OCI-LY1 (cell line): ENCODE measurements at regions not wholly inside any gene's neighbourhood (a gene's known extent, or its start where the extent isn't known, plus 50 kb on each side); places are given as distances from the start of the nearest gene placed in this dataset.

ENCODE experiments used
- H2AFZ ChIP-seq: fragments of 200-600 bp; sonication (generic), shearing (Covaris generic); 2 replicates; pipeline ENCODE4 v1.6.0; 2014; ENCODE audit warnings: antibody characterized with exemption, mild to moderate bottlenecking, low read length
- H3F3A ChIP-seq: fragments of 200-600 bp; sonication (generic), shearing (Covaris generic); 2 replicates; pipeline ENCODE4 v1.6.0; 2014; ENCODE audit warnings: mild to moderate bottlenecking, antibody characterized with exemption, low read length, moderate library complexity; ENCODE audit not compliant: insufficient read depth
- H3K27ac ChIP-seq: fragments of 200-600 bp; sonication (generic); 2 replicates; pipeline ENCODE4 v1.5.1; 2014; ENCODE audit warnings: low read length, mixed run types, mild to moderate bottlenecking, low read depth; ENCODE audit not compliant: poor library complexity, severe bottlenecking
- H3K27me3 ChIP-seq: fragments of 200-600 bp; sonication (generic); 2 replicates; pipeline ENCODE4 v1.6.0; 2014; ENCODE audit warnings: antibody characterized with exemption, mild to moderate bottlenecking, low read length, moderate library complexity; ENCODE audit not compliant: insufficient read depth
- H3K36me3 ChIP-seq: fragments of 200-600 bp; sonication (generic); 2 replicates; pipeline ENCODE4 v1.6.1; 2014; ENCODE audit warnings: mild to moderate bottlenecking, antibody characterized with exemption, low read length, moderate library complexity, mixed read lengths; ENCODE audit not compliant: insufficient read depth
- H3K4me1 ChIP-seq: fragments of 200-600 bp; sonication (generic); 2 replicates; pipeline ENCODE4 v1.5.1; 2014; ENCODE audit warnings: mild to moderate bottlenecking, low read length, moderate library complexity; ENCODE audit not compliant: insufficient read depth, severe bottlenecking
- H3K4me2 ChIP-seq: fragments of 200-600 bp; sonication (generic), shearing (Covaris generic); 2 replicates; pipeline ENCODE4 v1.6.1; 2014; ENCODE audit warnings: low read length
- H3K4me3 ChIP-seq: fragments of 200-600 bp; sonication (generic); 2 replicates; pipeline ENCODE4 v1.5.1; 2014; ENCODE audit warnings: low read length, low read depth, mild to moderate bottlenecking, mixed read lengths; ENCODE audit not compliant: poor library complexity, severe bottlenecking
- H3K79me2 ChIP-seq: fragments of 200-600 bp; shearing (Covaris generic); 2 replicates; pipeline ENCODE4 v1.6.1; 2016; ENCODE audit warnings: mixed run types, low read length, mixed read lengths; ENCODE audit not compliant: insufficient read depth
- H3K9ac ChIP-seq: fragments of 200-600 bp; sonication (generic), shearing (Covaris generic); 2 replicates; pipeline ENCODE4 v1.6.1; 2014; ENCODE audit warnings: mild to moderate bottlenecking, low read length, mixed read lengths
- H3K9me2 ChIP-seq: fragments of 200-600 bp; sonication (generic), shearing (Covaris generic); 2 replicates; pipeline ENCODE4 v1.6.1; 2014; ENCODE audit warnings: low read depth, mild to moderate bottlenecking, low read length, mixed read lengths
- H3K9me3 ChIP-seq: fragments of 200-600 bp; shearing (Covaris generic); 2 replicates; pipeline ENCODE4 v1.6.1; 2014; ENCODE audit warnings: low read length, mixed read lengths
- H4K20me1 ChIP-seq: fragments of 200-600 bp; sonication (generic), shearing (Covaris generic); 2 replicates; pipeline ENCODE4 v1.6.0; 2016; ENCODE audit warnings: mild to moderate bottlenecking, low read length; ENCODE audit not compliant: insufficient read depth
- EZH2 ChIP-seq: fragments of 200-600 bp; sonication (generic), shearing (Covaris generic); IDR thresholded peaks from 2 replicates; pipeline ENCODE4 v1.8.0; 2017; ENCODE audit warnings: borderline replicate concordance, mixed run types, mild to moderate bottlenecking, antibody characterized with exemption, low read length, moderate library complexity, mixed read lengths
- TF ChIP-seq, protein P1 (sequence below): fragments of 200-600 bp; sonication (generic), shearing (Covaris generic); IDR thresholded peaks from 2 replicates; pipeline ENCODE4 v1.5.1; 2017; ENCODE audit warnings: mild to moderate bottlenecking, antibody characterized with exemption, low read length, moderate library complexity, mixed read lengths

DNA sequence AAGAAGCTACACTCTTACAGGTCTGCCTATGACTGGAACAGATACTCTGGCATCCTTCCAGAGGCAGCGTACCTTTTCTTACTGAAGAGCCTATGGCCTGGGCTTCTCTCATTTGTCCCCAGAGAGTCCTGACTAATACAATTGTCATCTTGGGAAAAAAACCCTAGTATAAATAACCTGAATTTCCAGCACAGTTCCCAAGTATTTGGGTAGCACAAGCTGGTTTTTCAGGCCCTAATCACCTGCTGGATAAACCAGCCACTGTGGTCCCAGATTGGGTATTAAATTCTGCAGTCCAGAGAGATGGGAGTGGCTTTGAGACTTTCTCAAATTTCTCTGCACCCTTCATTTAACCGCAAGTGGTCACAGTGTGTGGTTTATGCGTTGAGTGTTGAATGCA, 186.8 kb upstream of the NEBL start:
- Histone ChIP-seq H3K79me2 (no peaks in the 10 kb centered on the region), H2AFZ (no peak overlapping the region), H3K27me3 (no peaks in the 10 kb centered on the region), H3K4me2 (no peak overlapping the region), H3K9me3 (no peaks in the 10 kb centered on the region), H3K9me2 (no peaks in the 10 kb centered on the region), H4K20me1 (no peaks in the 10 kb centered on the region), H3K4me3 (no peak overlapping the region), H3F3A (no peaks in the 10 kb centered on the region), H3K9ac (no peak overlapping the region), H3K4me1 (no peaks in the 10 kb centered on the region), H3K27ac (no peak overlapping the region), H3K36me3 (no peaks in the 10 kb centered on the region)
- TF ChIP-seq, protein P1, sequence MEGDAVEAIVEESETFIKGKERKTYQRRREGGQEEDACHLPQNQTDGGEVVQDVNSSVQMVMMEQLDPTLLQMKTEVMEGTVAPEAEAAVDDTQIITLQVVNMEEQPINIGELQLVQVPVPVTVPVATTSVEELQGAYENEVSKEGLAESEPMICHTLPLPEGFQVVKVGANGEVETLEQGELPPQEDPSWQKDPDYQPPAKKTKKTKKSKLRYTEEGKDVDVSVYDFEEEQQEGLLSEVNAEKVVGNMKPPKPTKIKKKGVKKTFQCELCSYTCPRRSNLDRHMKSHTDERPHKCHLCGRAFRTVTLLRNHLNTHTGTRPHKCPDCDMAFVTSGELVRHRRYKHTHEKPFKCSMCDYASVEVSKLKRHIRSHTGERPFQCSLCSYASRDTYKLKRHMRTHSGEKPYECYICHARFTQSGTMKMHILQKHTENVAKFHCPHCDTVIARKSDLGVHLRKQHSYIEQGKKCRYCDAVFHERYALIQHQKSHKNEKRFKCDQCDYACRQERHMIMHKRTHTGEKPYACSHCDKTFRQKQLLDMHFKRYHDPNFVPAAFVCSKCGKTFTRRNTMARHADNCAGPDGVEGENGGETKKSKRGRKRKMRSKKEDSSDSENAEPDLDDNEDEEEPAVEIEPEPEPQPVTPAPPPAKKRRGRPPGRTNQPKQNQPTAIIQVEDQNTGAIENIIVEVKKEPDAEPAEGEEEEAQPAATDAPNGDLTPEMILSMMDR: no peak
- no peak for TF ChIP-seq EZH2

DNA sequence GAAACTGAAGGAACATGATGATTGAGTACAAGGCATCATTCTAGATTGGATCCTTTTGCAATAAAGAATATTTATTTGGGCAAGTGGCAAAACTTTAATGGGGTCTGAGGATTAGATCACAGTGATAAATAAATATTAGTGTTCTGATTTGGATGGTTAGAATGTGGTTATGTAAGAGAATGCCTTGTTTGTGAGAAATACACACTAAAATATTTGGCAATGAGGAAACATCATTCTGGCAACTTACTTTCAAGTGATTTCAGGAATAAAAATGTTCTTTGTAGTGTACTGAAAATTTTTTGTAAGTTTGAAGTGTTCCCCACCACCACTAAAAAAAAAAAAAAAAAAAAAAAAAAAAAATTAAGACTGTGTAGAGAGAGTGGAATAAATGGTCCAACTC, 185.1 kb upstream of the NEBL start:
- H3K9ac ChIP-seq: no peak overlapping the region
- no peaks in the 10 kb centered on the region for H3K4me1 ChIP-seq
- no peaks in the 10 kb centered on the region for H3K36me3 ChIP-seq
- H3K79me2 ChIP-seq: no peaks in the 10 kb centered on the region
- no peak overlapping the region for H3K4me3 ChIP-seq
- H3K9me2 ChIP-seq: no peaks in the 10 kb centered on the region
- H3K27ac ChIP-seq: no peak overlapping the region
- no peaks in the 10 kb centered on the region for H4K20me1 ChIP-seq
- H3K4me2 ChIP-seq: no peak overlapping the region
- H3K9me3 ChIP-seq: no peaks in the 10 kb centered on the region
- no peaks in the 10 kb centered on the region for H3F3A ChIP-seq
- no peak overlapping the region for H2AFZ ChIP-seq
- TF ChIP-seq, protein P1: no peak
- TF ChIP-seq EZH2: no peak
- H3K27me3 ChIP-seq: no peaks in the 10 kb centered on the region

DNA sequence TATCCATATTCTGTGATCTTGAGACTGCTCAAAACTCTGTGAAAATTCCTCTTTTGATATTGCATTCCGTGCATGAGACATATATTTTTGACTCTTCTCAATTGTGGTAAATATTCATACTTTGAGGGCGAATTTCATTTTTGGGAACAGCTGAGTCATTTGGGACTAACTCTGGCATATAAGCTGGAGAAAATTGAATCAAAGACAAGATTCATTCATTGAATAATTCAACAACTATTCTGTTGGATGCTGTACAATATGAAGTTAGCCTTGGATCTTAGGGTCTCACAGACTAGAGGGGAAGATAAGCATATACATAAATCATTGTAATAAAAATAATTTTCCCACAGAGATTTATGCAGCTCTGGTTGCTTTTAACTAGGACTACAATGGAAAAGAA, 183.2 kb upstream of the NEBL start:
- no peaks in the 10 kb centered on the region for H3K36me3 ChIP-seq
- no peak overlapping the region for H3K4me2 ChIP-seq
- H3K4me3 ChIP-seq: no peak overlapping the region
- no peaks in the 10 kb centered on the region for H3K27me3 ChIP-seq
- no peak overlapping the region for H3K27ac ChIP-seq
- H3F3A ChIP-seq: no peaks in the 10 kb centered on the region
- H3K9ac ChIP-seq: no peak overlapping the region
- no peaks in the 10 kb centered on the region for H3K4me1 ChIP-seq
- TF ChIP-seq, protein P1: no peak
- TF ChIP-seq EZH2: no peak
- no peaks in the 10 kb centered on the region for H3K79me2 ChIP-seq
- no peak overlapping the region for H2AFZ ChIP-seq
- no peaks in the 10 kb centered on the region for H4K20me1 ChIP-seq
- no peaks in the 10 kb centered on the region for H3K9me2 ChIP-seq
- H3K9me3 ChIP-seq: no peaks in the 10 kb centered on the region
